ENCODE measurements at regions not wholly inside any gene's neighbourhood (a gene's known extent, or its start where the extent isn't known, plus 50 kb on each side); places are given as distances from the start of the nearest gene placed in this dataset.

- DNase-seq (ENCODE audit: low read depth, low spot score) = no peak
Observed at GRCh38 chr19:5392486-5392885, 51.9 kb upstream of the PTPRS start.

GRCh38 chr19:5393088-5393487 lies 52.5 kb upstream of the PTPRS start:
- DNase-seq (ENCODE audit: low read depth, low spot score) = no peak

- no peak for DNase-seq (ENCODE audit: low read depth, low spot score)
Observed at GRCh38 chr19:5394551-5395505, 54.2 kb upstream of the PTPRS start.

GRCh38 chr19:5395556-5395955 lies 54.9 kb upstream of the PTPRS start:
- no peak for DNase-seq (ENCODE audit: low read depth, low spot score)

- DNase-seq (ENCODE audit: low read depth, low spot score) = no peak
Observed at GRCh38 chr19:5396096-5396939, 55.7 kb upstream of the PTPRS start.

- no peak for DNase-seq (ENCODE audit: low read depth, low spot score)
Observed at GRCh38 chr19:5396963-5397362, 56.4 kb upstream of the PTPRS start.

- no peak for DNase-seq (ENCODE audit: low read depth, low spot score)
Observed at GRCh38 chr19:5397804-5398692, 57.2 kb upstream of the ZNRF4 start.

GRCh38 chr19:5398693-5399057 lies 56.5 kb upstream of the ZNRF4 start:
- DNase-seq (ENCODE audit: low read depth, low spot score) = no peak

- peak; percentile 10 for DNase-seq (ENCODE audit: low read depth, low spot score)
Observed at GRCh38 chr19:5403968-5404640, 51.1 kb upstream of the ZNRF4 start.

All from activated CD4-positive, CD25-positive, alpha-beta regulatory T cell treated with anti-CD3 and anti-CD28 coated beads, Interleukin-2, amount 50 U/mL, for 16 hours (primary cell).